H1 (cell line): ENCODE measurements at regions not wholly inside any gene's neighbourhood (a gene's known extent, or its start where the extent isn't known, plus 50 kb on each side); places are given as distances from the start of the nearest gene placed in this dataset.

ENCODE experiments used
- ATF2 ChIP-seq: IDR thresholded peaks from 2 replicates; pipeline ENCODE4 v1.6.1; 2012; ENCODE audit warnings: low read length, inconsistent platforms
- CBX5 ChIP-seq: fragments of 300-800, 300-1000 bp; sonication (generic); IDR thresholded peaks from 2 replicates; pipeline ENCODE4 v1.7.1; 2016; ENCODE audit warnings: antibody characterized with exemption, low read length, low read depth
- CREB1 ChIP-seq: IDR thresholded peaks from 2 replicates; pipeline ENCODE4 v1.6.1; 2012; ENCODE audit warnings: inconsistent platforms
- CTBP2 ChIP-seq: IDR thresholded peaks from 2 replicates; pipeline ENCODE4 v1.7.0; 2011; ENCODE audit warnings: borderline replicate concordance, mild to moderate bottlenecking, moderate library complexity, mixed read lengths, low read length; ENCODE audit not compliant: insufficient read depth, insufficient read length
- EP300 ChIP-seq, 2 experiments: IDR thresholded peaks; 1 replicate in 1 of 2; 2 replicates in 1 of 2; pipeline ENCODE4 v1.6.1; 2011 to 2012; ENCODE audit warnings: low read depth in 2 of 2, low read length in 2 of 2, mild to moderate bottlenecking in 2 of 2, borderline replicate concordance in 1 of 2, inconsistent platforms in 1 of 2, moderate library complexity in 1 of 2
- SRF ChIP-seq: IDR thresholded peaks from 2 replicates; pipeline ENCODE4 v1.6.1; 2011; ENCODE audit warnings: mild to moderate bottlenecking, low read depth, low read length, moderate library complexity
- TAF1 ChIP-seq: IDR thresholded peaks from 2 replicates; pipeline ENCODE4 v1.6.1; 2011; ENCODE audit warnings: mild to moderate bottlenecking, low read depth, low read length
- TEAD4 ChIP-seq: IDR thresholded peaks from 2 replicates; pipeline ENCODE4 v1.6.1; 2012; ENCODE audit warnings: low read depth, low read length, inconsistent platforms, mixed read lengths
- YY1 ChIP-seq: IDR thresholded peaks from 2 replicates; pipeline ENCODE4 v1.6.1; 2011; ENCODE audit warnings: low read depth, mild to moderate bottlenecking, low read length
- TF ChIP-seq, protein P1 (sequence below), 3 experiments: IDR thresholded peaks; 1 replicate in 2 of 3; 2 replicates in 1 of 3; pipeline versions ENCODE4 v1.5.1 to v1.6.1; 2011; ENCODE audit warnings: low read length in 3 of 3, mild to moderate bottlenecking in 3 of 3, inconsistent platforms in 2 of 3, low read depth in 1 of 3, moderate library complexity in 1 of 3; ENCODE audit not compliant: insufficient read depth in 1 of 3; ENCODE audit errors: control extremely low read depth in 1 of 3

DNA sequence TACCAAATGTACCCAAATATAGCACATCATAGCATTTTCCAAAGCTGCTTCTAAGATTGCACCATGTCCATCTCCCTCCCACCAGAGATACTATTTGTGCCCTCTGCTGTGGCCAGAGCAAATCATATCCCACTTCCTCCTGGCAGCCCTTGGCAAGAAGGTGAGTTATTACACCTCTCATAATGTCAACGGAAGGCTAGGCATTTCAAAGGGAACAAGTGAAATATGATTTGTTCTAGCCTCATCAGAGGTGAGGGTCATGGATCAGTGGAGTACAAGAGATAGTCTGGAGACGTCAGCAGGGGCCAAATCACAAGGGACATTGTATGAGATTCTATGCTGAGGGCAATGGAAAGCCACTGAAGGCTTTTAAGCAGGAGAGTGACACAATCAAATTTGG is 90.2 kb upstream of the BCAR3 start:
- TF ChIP-seq CBX5 (no peak), CTBP2 (no peak), EP300 (IDR thresholded peaks at IDR 0.05; ENCODE audit: borderline replicate concordance in 1 of 2, low read depth in 2 of 2, low read length in 2 of 2) (no peak), TEAD4 (no peak), TAF1 (no peak), CREB1 (no peak), ATF2 (no peak), SRF (no peak), YY1 (no peak)
- TF ChIP-seq, protein P1, sequence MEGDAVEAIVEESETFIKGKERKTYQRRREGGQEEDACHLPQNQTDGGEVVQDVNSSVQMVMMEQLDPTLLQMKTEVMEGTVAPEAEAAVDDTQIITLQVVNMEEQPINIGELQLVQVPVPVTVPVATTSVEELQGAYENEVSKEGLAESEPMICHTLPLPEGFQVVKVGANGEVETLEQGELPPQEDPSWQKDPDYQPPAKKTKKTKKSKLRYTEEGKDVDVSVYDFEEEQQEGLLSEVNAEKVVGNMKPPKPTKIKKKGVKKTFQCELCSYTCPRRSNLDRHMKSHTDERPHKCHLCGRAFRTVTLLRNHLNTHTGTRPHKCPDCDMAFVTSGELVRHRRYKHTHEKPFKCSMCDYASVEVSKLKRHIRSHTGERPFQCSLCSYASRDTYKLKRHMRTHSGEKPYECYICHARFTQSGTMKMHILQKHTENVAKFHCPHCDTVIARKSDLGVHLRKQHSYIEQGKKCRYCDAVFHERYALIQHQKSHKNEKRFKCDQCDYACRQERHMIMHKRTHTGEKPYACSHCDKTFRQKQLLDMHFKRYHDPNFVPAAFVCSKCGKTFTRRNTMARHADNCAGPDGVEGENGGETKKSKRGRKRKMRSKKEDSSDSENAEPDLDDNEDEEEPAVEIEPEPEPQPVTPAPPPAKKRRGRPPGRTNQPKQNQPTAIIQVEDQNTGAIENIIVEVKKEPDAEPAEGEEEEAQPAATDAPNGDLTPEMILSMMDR (IDR thresholded peaks at IDR 0.05; ENCODE audit: control extremely low read depth in 1 of 3, insufficient read depth in 1 of 3, low read depth in 1 of 3, low read length in 3 of 3): no peak
